ENCODE measurements at regions not wholly inside any gene's neighbourhood (a gene's known extent, or its start where the extent isn't known, plus 50 kb on each side); places are given as distances from the start of the nearest gene placed in this dataset.

GRCh38 chr18:24954341-24954740 lies 397.6 kb downstream of the ZNF521 start:
- no peak overlapping the region for H2BK120ac ChIP-seq (ENCODE audit: low read depth, low read length)
- dilution Hi-C loops (cut with HindIII; ENCODE audit: low sequenced_read_pairs, unreplicated experiment) (no loop called here), intact Hi-C loops (cut with micrococcal nuclease) (no loop called here), in situ Hi-C loops (cut with MboI; ENCODE audit: low sequenced_read_pairs) (no loop called here)
- H3K23ac ChIP-seq (ENCODE audit: low read depth, low read length) = no peak overlapping the region
- no peak overlapping the region for H3K9ac ChIP-seq (ENCODE audit: low read depth, low read length)
- DNase-seq (no peak), ATAC-seq (ENCODE audit: low read depth) (no peak)
- no peak overlapping the region for H3K4ac ChIP-seq (ENCODE audit: low read depth, low read length)
- no peak overlapping the region for H2AFZ ChIP-seq (replicated peaks; ENCODE audit: low read length, poor library complexity)
- no peaks in the 10 kb centered on the region for H3K4me1 ChIP-seq (ENCODE audit: control insufficient read depth, insufficient read depth, low read length)
- H3K9me3 ChIP-seq (ENCODE audit: control insufficient read depth, insufficient read depth, low read length) = no peaks in the 10 kb centered on the region
- H2BK5ac ChIP-seq (ENCODE audit: low read depth, low read length, poor library complexity, severe bottlenecking) = no peak overlapping the region
- no peak overlapping the region for H2AK5ac ChIP-seq (ENCODE audit: low read depth, low read length)
- ChIA-PET CTCF (no interaction called here), POLR2A (ENCODE audit: unreplicated experiment) (interaction anchor here (0.6 kb wide), 1 partner anchor 103 kb away, joined by 5 read pairs; no protein-coding TSS in a partner anchor)
- no peak overlapping the region for H4K91ac ChIP-seq (ENCODE audit: insufficient read depth, low read depth, low read length)
- H3K79me1 ChIP-seq (ENCODE audit: low read depth in 1 of 2, low read length in 2 of 2) = no peaks in the 10 kb centered on the region
- WGBS, 2 experiments (ENCODE audit: extremely low coverage in 2 of 2, insufficient read length in 1 of 2) = no CpG with 5 or more reads among the region's 1 CpG
- no peaks in the 10 kb centered on the region for H3K36me3 ChIP-seq (ENCODE audit: control insufficient read depth, insufficient read depth, low read length)
- no peak overlapping the region for H3K56ac ChIP-seq (ENCODE audit: extremely low read depth, insufficient read depth, low read length)
- H2AK9ac ChIP-seq (replicated peaks; ENCODE audit: low read depth, low read length, poor library complexity) = no peak overlapping the region
- BruUV-seq (replicated peaks) = no TSS peak
- no peaks in the 10 kb centered on the region for H3K9me1 ChIP-seq (ENCODE audit: insufficient read depth, low read length)
- H3K27me3 ChIP-seq (ENCODE audit: control insufficient read depth, insufficient read depth, low read length) = peaks cover 2% of the 10 kb centered on the region; the same call in 1 of the 2 replicates
- no peak overlapping the region for H3K4me3 ChIP-seq (ENCODE audit: insufficient read depth, low read depth, low read length)
- no peak overlapping the region for H3K4me2 ChIP-seq (ENCODE audit: low read depth, low read length)
- H4K5ac ChIP-seq (ENCODE audit: low read depth, low read length) = no peak overlapping the region
- H4K20me1 ChIP-seq (ENCODE audit: insufficient read depth, low read length) = no peaks in the 10 kb centered on the region
- H3K14ac ChIP-seq (replicated peaks; ENCODE audit: low read depth, low read length) = no peak overlapping the region
- no peak overlapping the region for H2BK15ac ChIP-seq (ENCODE audit: low read depth, low read length)
- H2BK20ac ChIP-seq (ENCODE audit: low read depth, low read length) = no peak overlapping the region
- no peak overlapping the region for H3K27ac ChIP-seq (ENCODE audit: insufficient read depth, low read length)
- no peak overlapping the region for H3K18ac ChIP-seq (ENCODE audit: low read depth, low read length)
- TF ChIP-seq POLR2A (IDR thresholded peaks at IDR 0.05; ENCODE audit: low read depth, low read length) = no peak
- TF ChIP-seq CTCF (conservative IDR thresholded peaks at IDR 0.05; ENCODE audit: low read depth, low read length) = no peak
- TF ChIP-seq RFX5 (IDR thresholded peaks at IDR 0.05; ENCODE audit: low read depth, low read length) = no peak
- TF ChIP-seq, protein P1, sequence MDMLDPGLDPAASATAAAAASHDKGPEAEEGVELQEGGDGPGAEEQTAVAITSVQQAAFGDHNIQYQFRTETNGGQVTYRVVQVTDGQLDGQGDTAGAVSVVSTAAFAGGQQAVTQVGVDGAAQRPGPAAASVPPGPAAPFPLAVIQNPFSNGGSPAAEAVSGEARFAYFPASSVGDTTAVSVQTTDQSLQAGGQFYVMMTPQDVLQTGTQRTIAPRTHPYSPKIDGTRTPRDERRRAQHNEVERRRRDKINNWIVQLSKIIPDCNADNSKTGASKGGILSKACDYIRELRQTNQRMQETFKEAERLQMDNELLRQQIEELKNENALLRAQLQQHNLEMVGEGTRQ (IDR thresholded peaks at IDR 0.05; ENCODE audit: low read depth, low read length) = no peak
- TF ChIP-seq FOS (IDR thresholded peaks at IDR 0.05; ENCODE audit: low read depth, low read length) = no peak
- TF ChIP-seq CHD1 (IDR thresholded peaks at IDR 0.05; ENCODE audit: low read depth, low read length) = no peak
- no peak for TF ChIP-seq MAZ (IDR thresholded peaks at IDR 0.05; ENCODE audit: borderline replicate concordance, low read depth, low read length)
- no peak for TF ChIP-seq RAD21 (IDR thresholded peaks at IDR 0.05; ENCODE audit: low read length)
- TF ChIP-seq CEBPB (IDR thresholded peaks at IDR 0.05; ENCODE audit: low read depth, low read length) = no peak
- TF ChIP-seq MAFK (IDR thresholded peaks at IDR 0.05; ENCODE audit: low read depth, low read length) = no peak
- H4K8ac ChIP-seq (ENCODE audit: low read depth in 2 of 2, low read length in 2 of 2) = no peak overlapping the region
